Endothelial cell (in vitro differentiated cells): ENCODE measurements at regions not wholly inside any gene's neighbourhood (a gene's known extent, or its start where the extent isn't known, plus 50 kb on each side); places are given as distances from the start of the nearest gene placed in this dataset.

ENCODE experiments used
- DNase-seq: peaks from one replicate; pipeline ENCODE4 v3.0.0; 2021; ENCODE audit warnings: low spot score
- H3K27ac Mint-ChIP-seq: one replicate; pipeline ENCODE4 v1.8.0; 2021; ENCODE audit warnings: mixed read lengths, inconsistent platforms; ENCODE audit not compliant: unreplicated experiment
- H3K27me3 Mint-ChIP-seq: one replicate; pipeline ENCODE4 v1.8.0; 2021; ENCODE audit warnings: mild to moderate bottlenecking, moderate library complexity, mixed read lengths, inconsistent platforms; ENCODE audit not compliant: unreplicated experiment
- H3K36me3 Mint-ChIP-seq: one replicate; pipeline ENCODE4 v1.8.0; 2021; ENCODE audit warnings: mild to moderate bottlenecking, low read depth, mixed read lengths, inconsistent platforms; ENCODE audit not compliant: unreplicated experiment
- H3K4me1 Mint-ChIP-seq: one replicate; pipeline ENCODE4 v1.8.0; 2021; ENCODE audit warnings: mild to moderate bottlenecking, mixed read lengths, inconsistent platforms; ENCODE audit not compliant: unreplicated experiment
- H3K4me3 Mint-ChIP-seq: one replicate; pipeline ENCODE4 v1.8.0; 2021; ENCODE audit warnings: mild to moderate bottlenecking, mixed read lengths, inconsistent platforms; ENCODE audit not compliant: unreplicated experiment
- H3K9me3 Mint-ChIP-seq: one replicate; pipeline ENCODE4 v1.8.0; 2021; ENCODE audit warnings: mixed read lengths, inconsistent platforms; ENCODE audit not compliant: unreplicated experiment
- CTCF ChIP-seq: fragments of 200-600 bp; sonication (generic); IDR thresholded peaks from one replicate; pipeline ENCODE4 v1.5.0; 2021; ENCODE audit warnings: antibody characterized with exemption; ENCODE audit not compliant: unreplicated experiment

DNA sequence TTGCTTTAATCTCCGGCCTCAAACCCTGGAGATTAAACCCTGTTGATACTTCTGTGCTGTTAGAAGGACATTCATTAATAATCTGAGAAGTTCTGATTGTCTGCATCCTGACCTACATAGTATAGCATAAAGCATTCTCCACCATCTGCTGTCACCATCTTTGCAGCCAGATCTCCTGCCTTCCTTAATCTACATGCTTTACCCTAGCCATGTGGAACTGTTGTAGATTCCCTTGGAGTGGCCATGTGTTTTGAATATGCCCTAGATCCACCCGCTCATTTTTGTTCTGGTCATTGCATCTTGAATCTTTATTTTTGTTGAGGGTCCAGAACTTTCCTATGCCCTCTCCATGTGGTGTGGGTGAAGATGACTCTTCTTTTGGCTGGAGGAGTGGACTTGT, 110.3 kb downstream of the OXSM start:
- no peaks in the 10 kb centered on the region for H3K27me3 Mint-ChIP-seq
- DNase-seq: no peak
- peaks cover 8% of the 10 kb centered on the region for H3K4me1 Mint-ChIP-seq
- no peak for TF ChIP-seq CTCF
- no peak overlapping the region for H3K4me3 Mint-ChIP-seq
- H3K9me3 Mint-ChIP-seq: no peaks in the 10 kb centered on the region
- H3K36me3 Mint-ChIP-seq: no peaks in the 10 kb centered on the region
- no peak overlapping the region for H3K27ac Mint-ChIP-seq

- H3K36me3 Mint-ChIP-seq: no peaks in the 10 kb centered on the region
- H3K27ac Mint-ChIP-seq: no peak overlapping the region
- no peaks in the 10 kb centered on the region for H3K9me3 Mint-ChIP-seq
- no peak for TF ChIP-seq CTCF
- no peaks in the 10 kb centered on the region for H3K27me3 Mint-ChIP-seq
- DNase-seq: no peak
- peaks cover 8% of the 10 kb centered on the region for H3K4me1 Mint-ChIP-seq
- no peak overlapping the region for H3K4me3 Mint-ChIP-seq
Measured at GRCh38 chr3:25901796-25902195, 111.9 kb downstream of the OXSM start.

DNA sequence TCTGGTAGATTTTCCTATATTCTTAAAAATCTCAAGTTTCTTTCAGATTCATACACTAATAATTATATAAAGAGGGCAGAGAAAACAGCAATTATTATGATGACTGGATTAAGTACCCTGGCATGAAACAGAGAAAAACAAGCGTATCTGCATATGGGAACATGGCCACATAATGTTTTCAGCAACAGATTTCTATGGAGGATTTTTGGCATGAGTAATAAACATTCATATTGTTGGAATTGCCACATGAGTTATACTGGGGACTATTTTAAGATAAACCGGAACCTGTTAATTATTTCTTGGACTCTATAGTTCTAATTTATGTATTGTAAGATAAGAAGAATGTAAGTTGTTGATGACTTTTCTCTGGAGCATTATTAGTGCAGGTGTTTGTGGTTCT, 112.7 kb downstream of the OXSM start:
- Mint-ChIP-seq H3K4me1 (peaks cover 8% of the 10 kb centered on the region), H3K4me3 (no peak overlapping the region), H3K9me3 (no peaks in the 10 kb centered on the region), H3K27ac (no peak overlapping the region), H3K36me3 (no peaks in the 10 kb centered on the region), H3K27me3 (no peaks in the 10 kb centered on the region)
- DNase-seq: no peak
- no peak for TF ChIP-seq CTCF

GRCh38 chr3:25903371-25904129, 113.7 kb downstream of the OXSM start:
- Mint-ChIP-seq H3K4me1 (peaks cover 8% of the 10 kb centered on the region), H3K27ac (no peak overlapping the region), H3K4me3 (no peak overlapping the region), H3K9me3 (no peaks in the 10 kb centered on the region), H3K36me3 (no peaks in the 10 kb centered on the region), H3K27me3 (no peaks in the 10 kb centered on the region)
- DNase-seq: no peak
- no peak for TF ChIP-seq CTCF

DNA sequence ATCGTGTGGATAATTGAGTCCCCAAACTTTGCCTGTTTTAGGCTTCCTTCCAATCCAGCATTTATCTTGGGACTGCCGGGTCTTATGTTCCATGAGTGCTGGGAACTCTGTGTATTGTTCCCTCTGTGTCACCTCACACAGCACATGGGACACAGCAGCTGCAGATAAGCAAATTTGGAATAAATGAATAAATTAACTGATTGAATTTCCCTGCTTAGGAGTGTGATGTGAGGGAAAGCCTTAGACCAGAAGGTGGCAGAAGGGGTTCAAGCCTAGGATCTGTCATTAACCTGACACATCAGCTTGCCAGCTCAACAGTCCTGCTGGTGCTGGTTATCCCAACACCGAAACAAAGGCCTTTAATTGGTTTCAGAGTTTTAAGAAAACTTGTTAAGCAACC, 114.3 kb downstream of the OXSM start:
- peak; percentile 14 for DNase-seq
- no peaks in the 10 kb centered on the region for H3K9me3 Mint-ChIP-seq

More for the DNA sequence above, 114.3 kb downstream of the OXSM start:
- Mint-ChIP-seq H3K4me1 (peaks cover 8% of the 10 kb centered on the region), H3K36me3 (no peaks in the 10 kb centered on the region), H3K4me3 (no peak overlapping the region), H3K27ac (no peak overlapping the region), H3K27me3 (no peaks in the 10 kb centered on the region)
- no peak for TF ChIP-seq CTCF
